Nucleus accumbens (tissue), 56 donors: ENCODE measurements at regions not wholly inside any gene's neighbourhood (a gene's known extent, or its start where the extent isn't known, plus 50 kb on each side); places are given as distances from the start of the nearest gene placed in this dataset.

Experiments
- DNase-seq, 56 donors: peaks; one replicate each; lab custom pipeline; 2025; lab: John Stamatoyannopoulos, UW

GRCh38 chr6:169953686-169954085 is 202.3 kb downstream of the ERMARD start:
- DNase-seq: no peak

GRCh38 chr6:169950558-169950957 is 199.1 kb downstream of the ERMARD start:
- DNase-seq: peak in 2 of 56 donors; percentile 13 to 18

GRCh38 chr6:169949511-169950097 is 198.2 kb downstream of the ERMARD start:
- no peak for DNase-seq

GRCh38 chr6:169946971-169947370 is 195.5 kb downstream of the ERMARD start:
- no peak for DNase-seq

- no peak for DNase-seq
Observed at GRCh38 chr6:169945117-169945516, 193.7 kb downstream of the ERMARD start.

- no peak for DNase-seq
Observed at GRCh38 chr6:169944415-169944814, 193.0 kb downstream of the ERMARD start.

GRCh38 chr6:169944061-169944337 is 192.6 kb downstream of the ERMARD start:
- no peak for DNase-seq

GRCh38 chr6:169943241-169944060 is 192.0 kb downstream of the ERMARD start:
- no peak for DNase-seq

- DNase-seq: no peak
Observed at GRCh38 chr6:169942173-169942572, 190.8 kb downstream of the ERMARD start.

- DNase-seq: no peak
Observed at GRCh38 chr6:169940481-169941271, 189.3 kb downstream of the ERMARD start.

GRCh38 chr6:169939554-169940164 is 188.2 kb downstream of the ERMARD start:
- no peak for DNase-seq

- no peak for DNase-seq
Observed at GRCh38 chr6:169938731-169939130, 187.3 kb downstream of the ERMARD start.

- no peak for DNase-seq
Observed at GRCh38 chr6:169938262-169938701, 186.9 kb downstream of the ERMARD start.

- DNase-seq: no peak
Observed at GRCh38 chr6:169937389-169938261, 186.2 kb downstream of the ERMARD start.

- no peak for DNase-seq
Observed at GRCh38 chr6:169936355-169936975, 185.0 kb downstream of the ERMARD start.

- no peak for DNase-seq
Observed at GRCh38 chr6:169935861-169936260, 184.4 kb downstream of the ERMARD start.

GRCh38 chr6:169935348-169935718 is 183.9 kb downstream of the ERMARD start:
- no peak for DNase-seq

GRCh38 chr6:169934699-169935347 is 183.4 kb downstream of the ERMARD start:
- no peak for DNase-seq
